NT2/D1 (cell line): ENCODE measurements at regions not wholly inside any gene's neighbourhood (a gene's known extent, or its start where the extent isn't known, plus 50 kb on each side); places are given as distances from the start of the nearest gene placed in this dataset.

Experiments
- DNase-seq: peaks from one replicate; pipeline ENCODE4 v3.0.0-alpha.2; 2011; ENCODE audit warnings: low read depth, low spot score
- H3K27me3 ChIP-seq: 2 replicates; pipeline ENCODE4 v1.6.0; 2011; ENCODE audit warnings: mild to moderate bottlenecking; ENCODE audit not compliant: insufficient read length, insufficient read depth
- H3K36me3 ChIP-seq: 2 replicates; pipeline ENCODE4 v1.6.1; 2011; ENCODE audit warnings: mild to moderate bottlenecking, low read length, mixed read lengths; ENCODE audit not compliant: insufficient read depth, insufficient read length
- H3K4me1 ChIP-seq: 2 replicates; pipeline ENCODE4 v1.5.1; 2011; ENCODE audit not compliant: insufficient read depth, insufficient read length
- H3K4me3 ChIP-seq: 2 replicates; pipeline ENCODE4 v1.5.1; 2011; ENCODE audit warnings: low read depth; ENCODE audit not compliant: insufficient read length
- H3K9ac ChIP-seq: 2 replicates; pipeline ENCODE4 v1.6.0; 2011; ENCODE audit warnings: low read depth; ENCODE audit not compliant: insufficient read length
- H3K9me3 ChIP-seq: 2 replicates; pipeline ENCODE4 v1.5.1; 2011; ENCODE audit warnings: mild to moderate bottlenecking, low read length; ENCODE audit not compliant: insufficient read depth
- SUZ12 ChIP-seq: IDR thresholded peaks from 2 replicates; pipeline ENCODE4 v1.6.1; 2011; ENCODE audit not compliant: insufficient read length, insufficient read depth; ENCODE audit errors: extremely low read depth
- YY1 ChIP-seq: IDR thresholded peaks from 2 replicates; pipeline ENCODE4 v1.6.1; 2011; ENCODE audit not compliant: insufficient read length, insufficient read depth
- ZNF274 ChIP-seq: IDR thresholded peaks from 2 replicates; pipeline ENCODE4 v1.6.1; 2011; ENCODE audit warnings: mild to moderate bottlenecking, low read depth, low read length

GRCh38 chr12:19778172-19778571 lies 338.9 kb downstream of the AEBP2 start:
- no peak for DNase-seq

DNA sequence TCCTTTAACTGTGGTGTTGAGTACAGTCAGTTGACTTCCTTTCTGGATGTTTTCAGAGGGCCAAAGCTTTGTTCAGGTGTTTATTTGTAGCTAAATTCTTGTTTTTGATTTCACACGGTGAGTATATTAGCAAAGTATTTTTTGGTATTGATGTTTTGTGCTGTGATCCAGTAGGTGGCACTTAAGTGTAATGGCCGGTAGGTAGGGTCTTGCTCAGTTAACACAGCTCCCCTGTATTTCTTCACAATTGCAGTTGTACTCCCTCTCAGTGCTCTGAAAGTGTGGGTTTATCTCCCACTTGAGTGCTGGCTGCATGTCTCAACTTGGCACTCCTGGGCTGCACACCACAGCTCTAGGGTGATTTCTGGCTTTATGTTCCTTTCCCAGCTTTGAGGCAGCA lies 339.5 kb downstream of the AEBP2 start:
- peaks cover 4% of the 10 kb centered on the region for H3K4me1 ChIP-seq
- H3K4me3 ChIP-seq = no peak overlapping the region
- no peaks in the 10 kb centered on the region for H3K36me3 ChIP-seq
- H3K27me3 ChIP-seq = no peaks in the 10 kb centered on the region
- no peaks in the 10 kb centered on the region for H3K9me3 ChIP-seq
- no peak for DNase-seq
- H3K9ac ChIP-seq = no peak overlapping the region
- no peak for TF ChIP-seq SUZ12
- no peak for TF ChIP-seq YY1
- no peak for TF ChIP-seq ZNF274

More at GRCh38 chr12:19778172-19778571, 338.9 kb downstream of the AEBP2 start:
- Histone ChIP-seq H3K27me3 (no peaks in the 10 kb centered on the region), H3K4me3 (no peak overlapping the region), H3K9me3 (no peaks in the 10 kb centered on the region), H3K4me1 (peaks cover 3% of the 10 kb centered on the region), H3K9ac (no peak overlapping the region), H3K36me3 (no peaks in the 10 kb centered on the region)
- TF ChIP-seq ZNF274 (no peak), SUZ12 (no peak), YY1 (no peak)

GRCh38 chr12:19779395-19780056 lies 340.2 kb downstream of the AEBP2 start:
- no peak overlapping the region for H3K4me3 ChIP-seq
- H3K9ac ChIP-seq = no peak overlapping the region
- no peaks in the 10 kb centered on the region for H3K36me3 ChIP-seq
- H3K9me3 ChIP-seq = no peaks in the 10 kb centered on the region
- H3K4me1 ChIP-seq = peaks cover 5% of the 10 kb centered on the region
- TF ChIP-seq YY1 (no peak), ZNF274 (no peak), SUZ12 (no peak)
- no peaks in the 10 kb centered on the region for H3K27me3 ChIP-seq
- no peak for DNase-seq

DNA sequence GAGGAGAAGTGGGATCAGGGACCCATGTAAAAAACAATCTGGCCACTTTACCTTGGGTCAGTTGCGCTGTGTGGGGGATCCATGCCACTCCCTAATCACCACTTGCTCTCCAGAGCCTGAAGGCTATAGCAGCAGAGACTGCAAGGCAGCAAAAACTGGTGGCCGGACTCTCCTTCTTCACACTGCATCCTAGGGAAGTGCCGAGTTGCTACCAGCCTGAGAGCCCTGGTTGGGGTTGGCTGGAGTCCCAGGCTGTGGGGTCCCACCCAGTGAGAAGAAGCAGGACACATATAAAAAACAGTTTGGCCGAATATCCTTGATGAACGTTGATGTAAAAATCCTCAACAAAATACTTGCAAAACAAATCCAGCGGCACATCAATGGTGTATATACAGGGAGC lies 341.2 kb downstream of the AEBP2 start:
- DNase-seq = no peak
- Histone ChIP-seq H3K4me3 (no peak overlapping the region), H3K4me1 (peaks cover 5% of the 10 kb centered on the region), H3K9ac (no peak overlapping the region), H3K27me3 (no peaks in the 10 kb centered on the region), H3K9me3 (no peaks in the 10 kb centered on the region), H3K36me3 (no peaks in the 10 kb centered on the region)
- TF ChIP-seq SUZ12 = no peak

DNA sequence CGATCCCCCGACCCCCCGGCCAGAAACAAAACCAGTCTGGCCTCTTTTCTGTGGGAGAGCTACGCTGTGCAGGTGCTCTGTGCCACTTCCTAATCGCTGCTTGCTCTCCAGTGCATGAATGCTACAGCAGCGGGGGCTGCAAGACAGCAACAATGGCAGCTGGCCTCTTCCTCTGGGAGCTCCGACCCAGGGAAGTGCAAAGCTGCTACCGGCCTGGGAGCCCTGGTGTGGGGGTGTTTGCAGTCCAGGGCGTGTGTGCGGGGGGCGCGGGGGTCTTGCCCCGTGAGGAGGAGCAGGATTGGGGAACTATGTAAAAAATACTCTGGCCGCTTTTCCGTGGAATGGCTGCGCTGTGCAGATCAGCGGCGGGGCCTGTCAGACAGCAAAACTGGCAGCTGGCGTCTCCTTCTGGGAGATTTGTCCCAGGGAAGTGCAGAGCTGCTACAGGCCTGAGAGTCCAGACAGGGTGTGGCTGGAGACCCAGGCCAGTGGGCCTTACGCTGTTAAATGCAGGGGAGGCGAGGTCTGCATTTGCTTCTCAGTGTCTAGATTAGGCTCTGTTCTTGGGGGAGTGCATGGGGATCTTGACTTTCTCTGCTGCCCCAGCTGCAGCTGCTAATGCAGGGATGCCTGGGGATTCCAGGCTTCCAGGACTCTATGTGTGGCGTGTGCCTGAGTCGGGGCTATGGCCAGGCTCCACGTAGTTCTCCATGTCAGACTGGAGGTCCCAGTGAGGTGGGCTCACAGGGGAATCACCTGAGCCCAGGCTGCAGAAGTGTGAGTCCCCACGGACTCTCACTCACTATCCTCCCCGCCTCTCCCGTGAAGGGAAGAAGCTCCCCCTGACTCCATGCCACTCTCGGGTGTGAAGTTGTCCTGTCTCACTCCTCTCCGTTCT lies 344.5 kb downstream of the AEBP2 start:
- Histone ChIP-seq H3K4me3 (no peak overlapping the region), H3K9me3 (no peaks in the 10 kb centered on the region), H3K9ac (no peak overlapping the region), H3K27me3 (no peaks in the 10 kb centered on the region), H3K36me3 (no peaks in the 10 kb centered on the region), H3K4me1 (peaks cover 5% of the 10 kb centered on the region)
- DNase-seq = no peak
- TF ChIP-seq SUZ12 (no peak), YY1 (no peak), ZNF274 (no peak)

DNA sequence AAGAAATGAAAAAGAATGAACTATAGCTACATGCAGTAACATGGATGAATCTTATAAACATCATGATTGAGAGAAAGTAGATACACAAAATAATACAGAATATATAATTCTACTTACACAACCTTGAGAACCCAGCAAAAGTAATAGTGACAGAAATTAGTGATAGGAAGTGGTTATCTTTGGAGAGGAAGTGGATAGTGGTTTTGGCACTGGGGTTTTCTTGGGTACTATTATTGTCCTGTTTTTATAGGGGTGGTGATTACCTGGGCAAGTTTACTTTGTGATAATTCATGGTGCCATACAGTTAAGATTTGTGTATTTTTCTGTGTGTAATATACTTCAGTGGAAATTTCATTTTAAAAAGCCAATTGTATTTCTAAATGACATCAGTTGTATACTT lies 352.7 kb downstream of the AEBP2 start:
- no peaks in the 10 kb centered on the region for H3K27me3 ChIP-seq
- TF ChIP-seq ZNF274 (no peak), YY1 (no peak), SUZ12 (no peak)
- H3K9ac ChIP-seq = no peak overlapping the region
- H3K9me3 ChIP-seq = no peaks in the 10 kb centered on the region
- no peaks in the 10 kb centered on the region for H3K36me3 ChIP-seq
- H3K4me1 ChIP-seq = no peaks in the 10 kb centered on the region
- H3K4me3 ChIP-seq = no peak overlapping the region
- no peak for DNase-seq

GRCh38 chr12:19794116-19794515 lies 354.8 kb downstream of the AEBP2 start:
- DNase-seq = no peak
- H3K27me3 ChIP-seq = no peaks in the 10 kb centered on the region
- TF ChIP-seq ZNF274 = no peak
- no peak for TF ChIP-seq SUZ12
- no peak for TF ChIP-seq YY1
- H3K9me3 ChIP-seq = no peaks in the 10 kb centered on the region
- H3K4me1 ChIP-seq = no peaks in the 10 kb centered on the region
- H3K9ac ChIP-seq = no peak overlapping the region
- no peak overlapping the region for H3K4me3 ChIP-seq
- H3K36me3 ChIP-seq = no peaks in the 10 kb centered on the region
